ENCODE measurements at regions not wholly inside any gene's neighbourhood (a gene's known extent, or its start where the extent isn't known, plus 50 kb on each side); places are given as distances from the start of the nearest gene placed in this dataset.

GRCh38 chr20:51139891-51140290 lies 117.0 kb upstream of the KCNG1 start:
- H3K9me3 Mint-ChIP-seq, result peaks cover 1% of the 10 kb centered on the region
- peaks cover 6% of the 10 kb centered on the region for H3K27me3 Mint-ChIP-seq (ENCODE audit: low read depth)
- H3K36me3 Mint-ChIP-seq (ENCODE audit: low read depth), result no peaks in the 10 kb centered on the region
- H3K27ac Mint-ChIP-seq, result no peak overlapping the region
- H3K4me1 Mint-ChIP-seq, result no peaks in the 10 kb centered on the region
- no peak overlapping the region for H3K4me3 Mint-ChIP-seq
- TF ChIP-seq CTCF (IDR thresholded peaks at IDR 0.05; ENCODE audit: unreplicated experiment in 3 of 3), result no peak

GRCh38 chr20:51138576-51138975 lies 115.7 kb upstream of the KCNG1 start:
- no peak for TF ChIP-seq CTCF (IDR thresholded peaks at IDR 0.05; ENCODE audit: unreplicated experiment in 3 of 3)
- peaks cover 7% of the 10 kb centered on the region for H3K27me3 Mint-ChIP-seq (ENCODE audit: low read depth)
- H3K4me1 Mint-ChIP-seq, result no peaks in the 10 kb centered on the region
- no peaks in the 10 kb centered on the region for H3K9me3 Mint-ChIP-seq
- H3K4me3 Mint-ChIP-seq, result no peak overlapping the region
- H3K27ac Mint-ChIP-seq, result no peak overlapping the region
- no peaks in the 10 kb centered on the region for H3K36me3 Mint-ChIP-seq (ENCODE audit: low read depth)

- no peaks in the 10 kb centered on the region for H3K4me1 Mint-ChIP-seq
- no peak overlapping the region for H3K4me3 Mint-ChIP-seq
- H3K36me3 Mint-ChIP-seq (ENCODE audit: low read depth), result no peaks in the 10 kb centered on the region
- H3K27ac Mint-ChIP-seq, result no peak overlapping the region
- H3K27me3 Mint-ChIP-seq (ENCODE audit: low read depth), result peaks cover 7% of the 10 kb centered on the region
- no peak for TF ChIP-seq CTCF (IDR thresholded peaks at IDR 0.05; ENCODE audit: unreplicated experiment in 3 of 3)
- no peaks in the 10 kb centered on the region for H3K9me3 Mint-ChIP-seq
These were observed 114.6 kb upstream of the KCNG1 start for GRCh38 chr20:51137461-51137860.

- TF ChIP-seq CTCF (IDR thresholded peaks at IDR 0.05; ENCODE audit: unreplicated experiment in 3 of 3), result no peak
- Mint-ChIP-seq H3K27ac (no peak overlapping the region), H3K27me3 (ENCODE audit: low read depth) (peaks cover 7% of the 10 kb centered on the region), H3K4me3 (no peak overlapping the region), H3K36me3 (ENCODE audit: low read depth) (no peaks in the 10 kb centered on the region), H3K9me3 (no peaks in the 10 kb centered on the region), H3K4me1 (no peaks in the 10 kb centered on the region)
These were observed 113.2 kb upstream of the KCNG1 start for GRCh38 chr20:51135926-51136715.

- H3K4me3 Mint-ChIP-seq, result no peak overlapping the region
- no peaks in the 10 kb centered on the region for H3K9me3 Mint-ChIP-seq
- peaks cover 11% of the 10 kb centered on the region for H3K27me3 Mint-ChIP-seq (ENCODE audit: low read depth)
- no peak for TF ChIP-seq CTCF (IDR thresholded peaks at IDR 0.05; ENCODE audit: unreplicated experiment in 3 of 3)
- H3K4me1 Mint-ChIP-seq, result no peaks in the 10 kb centered on the region
- no peak overlapping the region for H3K27ac Mint-ChIP-seq
- H3K36me3 Mint-ChIP-seq (ENCODE audit: low read depth), result no peaks in the 10 kb centered on the region
These were observed 111.5 kb upstream of the KCNG1 start for GRCh38 chr20:51134405-51134804.

- H3K4me1 Mint-ChIP-seq, result no peaks in the 10 kb centered on the region
- no peaks in the 10 kb centered on the region for H3K9me3 Mint-ChIP-seq
- H3K27ac Mint-ChIP-seq, result no peak overlapping the region
- no peak for TF ChIP-seq CTCF (IDR thresholded peaks at IDR 0.05; ENCODE audit: unreplicated experiment in 3 of 3)
- no peaks in the 10 kb centered on the region for H3K36me3 Mint-ChIP-seq (ENCODE audit: low read depth)
- H3K27me3 Mint-ChIP-seq (ENCODE audit: low read depth), result peaks cover 16% of the 10 kb centered on the region
- no peak overlapping the region for H3K4me3 Mint-ChIP-seq
These were observed 109.4 kb upstream of the KCNG1 start for GRCh38 chr20:51132279-51132678.

All from nephron (organoid).